ENCODE measurements at regions not wholly inside any gene's neighbourhood (a gene's known extent, or its start where the extent isn't known, plus 50 kb on each side); places are given as distances from the start of the nearest gene placed in this dataset.

- TF ChIP-seq FOXM1 (IDR thresholded peaks at IDR 0.05; ENCODE audit: borderline replicate concordance), result no peak
- no peak for TF ChIP-seq ELF4 (IDR thresholded peaks at IDR 0.05)
- TF ChIP-seq FOXA1 (IDR thresholded peaks at IDR 0.05), result no peak
- no peak for TF ChIP-seq TARDBP (IDR thresholded peaks at IDR 0.05)
- TF ChIP-seq BHLHE40 (IDR thresholded peaks at IDR 0.05; ENCODE audit: borderline replicate concordance), result no peak
- no peak for TF ChIP-seq SUZ12 (IDR thresholded peaks at IDR 0.05)
- TF ChIP-seq SP1 (IDR thresholded peaks at IDR 0.05), result no peak
- TF ChIP-seq PKNOX1 (IDR thresholded peaks at IDR 0.05), result no peak
- no peak for TF ChIP-seq L3MBTL2 (conservative IDR thresholded peaks at IDR 0.05)
- no peak for TF ChIP-seq NFRKB (IDR thresholded peaks at IDR 0.05)
- no peak for TF ChIP-seq CTBP1 (IDR thresholded peaks at IDR 0.05; ENCODE audit: borderline replicate concordance)
- no peak for TF ChIP-seq FOXK2 (IDR thresholded peaks at IDR 0.05)
- no peak for TF ChIP-seq ARNT (IDR thresholded peaks at IDR 0.05)
- no peak for TF ChIP-seq HDGF (IDR thresholded peaks at IDR 0.05; ENCODE audit: borderline replicate concordance)
Observed at GRCh38 chr5:106331415-106331814, 1339.3 kb downstream of the EFNA5 start.

All from HEK293T (cell line).